GM12873 (cell line): ENCODE measurements at regions not wholly inside any gene's neighbourhood (a gene's known extent, or its start where the extent isn't known, plus 50 kb on each side); places are given as distances from the start of the nearest gene placed in this dataset.

Source experiments
- CTCF ChIP-seq: IDR thresholded peaks from 2 replicates; pipeline ENCODE4 v1.5.1; 2012; ENCODE audit warnings: low read depth, mild to moderate bottlenecking, moderate library complexity, low read length, control low read depth; ENCODE audit not compliant: insufficient read depth; ENCODE audit errors: missing control alignments

DNA sequence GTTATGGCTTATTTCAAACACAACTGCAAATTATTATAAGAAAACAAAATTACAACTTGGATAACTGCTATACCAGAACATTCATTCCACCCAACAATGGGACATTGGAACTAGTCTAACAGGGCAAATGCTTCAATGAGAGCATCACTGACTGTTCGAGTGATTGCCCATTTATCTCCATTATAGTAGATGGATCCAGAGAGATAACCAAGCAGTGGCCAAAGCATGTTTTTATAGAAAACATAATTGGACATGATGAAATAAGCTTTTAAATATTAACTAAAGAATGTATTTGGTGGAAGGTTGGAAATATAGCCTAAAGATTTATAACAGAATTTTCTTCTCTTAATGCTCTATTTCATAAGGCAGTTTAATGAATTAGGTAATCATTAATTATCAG lies 634.8 kb downstream of the NUP35 start:
- no peak for TF ChIP-seq CTCF

DNA sequence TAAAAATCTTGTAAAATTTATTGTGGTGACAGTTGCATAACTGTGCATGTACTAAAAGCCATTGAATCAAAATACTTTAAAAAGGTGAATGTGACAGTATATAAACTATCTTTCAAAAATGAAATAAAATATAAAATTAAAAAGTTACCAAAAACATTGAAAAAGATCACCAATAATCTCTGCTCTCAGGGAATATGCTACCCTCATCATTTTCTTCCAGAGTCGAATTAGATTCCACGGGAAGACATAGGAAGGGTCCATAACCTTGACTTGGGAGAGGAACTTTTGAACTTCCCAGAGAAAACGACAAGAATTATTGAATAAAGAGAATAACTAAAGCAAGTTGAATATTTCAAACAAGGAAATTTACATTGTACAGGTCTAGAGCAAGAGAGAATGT lies 649.5 kb downstream of the NUP35 start:
- no peak for TF ChIP-seq CTCF

GRCh38 chr2:183780072-183780471 lies 655.8 kb downstream of the NUP35 start:
- TF ChIP-seq CTCF: no peak

GRCh38 chr2:183782436-183782835 lies 658.2 kb downstream of the NUP35 start:
- no peak for TF ChIP-seq CTCF

DNA sequence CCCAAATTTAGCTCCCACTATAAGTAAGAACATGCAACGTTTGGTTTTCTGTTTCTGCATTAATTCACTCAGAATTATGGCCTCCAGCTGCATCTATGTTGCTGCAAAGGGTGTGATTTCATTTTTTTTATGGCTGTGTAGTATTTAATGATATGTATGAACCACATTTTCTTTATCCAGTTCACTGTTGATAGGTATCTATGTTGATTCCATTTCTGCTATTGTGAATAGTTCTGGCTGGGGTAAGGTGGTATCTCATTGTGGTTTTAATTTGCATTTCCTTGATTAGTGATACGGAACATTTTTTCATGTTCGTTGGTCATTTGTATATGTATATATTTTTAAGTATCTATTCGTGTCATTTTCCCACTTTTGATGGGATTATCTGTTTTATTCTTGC lies 674.3 kb downstream of the NUP35 start:
- no peak for TF ChIP-seq CTCF

- TF ChIP-seq CTCF: no peak
These were observed 675.5 kb downstream of the NUP35 start for GRCh38 chr2:183799761-183800160.

DNA sequence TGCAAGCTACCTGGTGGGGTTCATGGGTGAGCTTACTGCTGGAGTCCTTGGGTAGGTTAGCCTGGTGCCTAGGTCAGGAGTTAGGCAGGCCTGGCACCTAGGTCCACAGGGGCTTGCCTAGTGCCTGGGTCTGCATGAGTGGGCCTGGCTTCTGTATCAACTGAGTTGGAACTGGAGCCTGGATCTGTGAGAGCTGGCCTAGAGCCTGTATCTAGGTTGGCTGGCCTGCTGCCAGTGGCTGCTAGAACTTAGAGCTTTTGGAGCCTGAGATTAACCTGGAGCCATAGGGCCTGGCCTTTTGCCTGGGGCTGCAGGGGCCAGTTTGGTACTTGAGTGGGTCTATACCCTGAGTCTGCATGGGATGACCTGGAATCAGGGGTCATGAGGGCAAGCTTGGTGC lies 679.4 kb downstream of the NUP35 start:
- TF ChIP-seq CTCF: no peak

GRCh38 chr2:183807870-183808269 lies 683.6 kb downstream of the NUP35 start:
- TF ChIP-seq CTCF: no peak
